HG02885 (cell line): ENCODE measurements at regions not wholly inside any gene's neighbourhood (a gene's known extent, or its start where the extent isn't known, plus 50 kb on each side); places are given as distances from the start of the nearest gene placed in this dataset.

Experiments
- ATAC-seq: cut with Tn5 transposase; IDR thresholded peaks from one replicate; pipeline ENCODE4 v1.9.1; 2021; ENCODE audit warnings: mild to moderate bottlenecking; ENCODE audit not compliant: unreplicated experiment, poor library complexity

- no peak for ATAC-seq
These were observed 307.1 kb upstream of the E2F7 start for GRCh38 chr12:77372494-77372893.

- no peak for ATAC-seq
These were observed 306.7 kb upstream of the E2F7 start for GRCh38 chr12:77372026-77372425.

GRCh38 chr12:77368379-77368778 is 303.0 kb upstream of the E2F7 start:
- ATAC-seq: no peak

GRCh38 chr12:77366616-77367015 is 301.2 kb upstream of the E2F7 start:
- ATAC-seq: no peak

- ATAC-seq: no peak
These were observed 299.0 kb upstream of the E2F7 start for GRCh38 chr12:77364400-77364799.

- ATAC-seq: no peak
These were observed 297.3 kb upstream of the E2F7 start for GRCh38 chr12:77362509-77363210.

GRCh38 chr12:77357655-77358054 is 292.3 kb upstream of the E2F7 start:
- ATAC-seq: no peak

- ATAC-seq: no peak
These were observed 289.5 kb upstream of the E2F7 start for GRCh38 chr12:77354766-77355362.

- no peak for ATAC-seq
These were observed 287.6 kb upstream of the E2F7 start for GRCh38 chr12:77352946-77353345.

- ATAC-seq: no peak
These were observed 286.5 kb upstream of the E2F7 start for GRCh38 chr12:77351860-77352259.

- no peak for ATAC-seq
These were observed 284.5 kb upstream of the E2F7 start for GRCh38 chr12:77349689-77350370.

GRCh38 chr12:77347017-77347416 is 281.6 kb upstream of the E2F7 start:
- ATAC-seq: no peak

GRCh38 chr12:77345336-77345735 is 280.0 kb upstream of the E2F7 start:
- no peak for ATAC-seq

- no peak for ATAC-seq
These were observed 279.3 kb upstream of the E2F7 start for GRCh38 chr12:77344651-77345050.

GRCh38 chr12:77343291-77343690 is 277.9 kb upstream of the E2F7 start:
- no peak for ATAC-seq

GRCh38 chr12:77342253-77342652 is 276.9 kb upstream of the E2F7 start:
- no peak for ATAC-seq

GRCh38 chr12:77339610-77340009 is 274.2 kb upstream of the E2F7 start:
- no peak for ATAC-seq

- ATAC-seq: no peak
These were observed 272.0 kb upstream of the E2F7 start for GRCh38 chr12:77337362-77337761.

GRCh38 chr12:77334806-77335205 is 269.4 kb upstream of the E2F7 start:
- no peak for ATAC-seq

GRCh38 chr12:77328326-77328725 is 263.0 kb upstream of the E2F7 start:
- ATAC-seq: no peak

- no peak for ATAC-seq
These were observed 260.3 kb upstream of the E2F7 start for GRCh38 chr12:77325511-77326236.
